ENCODE measurements at regions not wholly inside any gene's neighbourhood (a gene's known extent, or its start where the extent isn't known, plus 50 kb on each side); places are given as distances from the start of the nearest gene placed in this dataset.

GRCh38 chr10:45144326-45145070 lies 143.8 kb downstream of the ZNF22 start:
- TF ChIP-seq POLR2A (IDR thresholded peaks at IDR 0.05; ENCODE audit: low read depth, low read length) (no peak), CTCF (IDR thresholded peaks at IDR 0.05; ENCODE audit: extremely low read depth in 1 of 2, insufficient read depth in 1 of 2, low read depth in 1 of 2, low read length in 2 of 2) (no peak), GATA2 (IDR thresholded peaks at IDR 0.05; ENCODE audit: insufficient read depth, insufficient read length, low read depth, low read length) (no peak), POLR2AphosphoS5 (IDR thresholded peaks at IDR 0.05; ENCODE audit: insufficient read depth, low read depth, low read length) (no peak), EZH2 (IDR thresholded peaks at IDR 0.05; ENCODE audit: borderline replicate concordance, low read depth, low read length, severe bottlenecking) (no peak), MAX (IDR thresholded peaks at IDR 0.05; ENCODE audit: insufficient read depth, insufficient read length) (no peak), MYC (IDR thresholded peaks at IDR 0.05; ENCODE audit: low read depth, low read length) (no peak), JUN (IDR thresholded peaks at IDR 0.05; ENCODE audit: borderline replicate concordance, insufficient read depth, insufficient read length, low read depth) (no peak)
